Suprapubic skin (tissue), 4 donors: ENCODE measurements at regions not wholly inside any gene's neighbourhood (a gene's known extent, or its start where the extent isn't known, plus 50 kb on each side); places are given as distances from the start of the nearest gene placed in this dataset.

ENCODE experiments used
- DNase-seq, 2 donors: peaks; one replicate each; pipeline ENCODE4 v3.0.0-alpha.2; 2019; ENCODE audit warnings: low spot score in 2 of 2
- H3K27ac ChIP-seq: fragments of 200-600 bp; sonication (generic); one replicate; pipeline ENCODE4 v1.5.1; 2019
- H3K27me3 ChIP-seq: fragments of 200-600 bp; sonication (generic); one replicate; pipeline ENCODE4 v1.5.1; 2019
- H3K36me3 ChIP-seq: fragments of 200-600 bp; sonication (generic); one replicate; pipeline ENCODE4 v1.5.1; 2019
- H3K4me1 ChIP-seq: fragments of 200-600 bp; sonication (generic); one replicate; pipeline ENCODE4 v1.5.1; 2019
- H3K4me3 ChIP-seq: fragments of 200-600 bp; sonication (generic); one replicate; pipeline ENCODE4 v1.5.1; 2019; ENCODE audit warnings: mild to moderate bottlenecking
- H3K9me3 ChIP-seq: fragments of 200-600 bp; sonication (generic); one replicate; pipeline ENCODE4 v1.5.1; 2019
- CTCF ChIP-seq, 2 donors: fragments of 200-600 bp in 1 of 2; fragments of 450-650 bp in 1 of 2; sonication (generic) in 1 of 2; IDR thresholded peaks; one replicate each; pipeline ENCODE4 v1.5.1; 2016 to 2019; ENCODE audit warnings: antibody characterized with exemption in 2 of 2, mild to moderate bottlenecking in 1 of 2, moderate library complexity in 1 of 2
- EP300 ChIP-seq: sonication (generic); formaldehyde crosslinking; IDR thresholded peaks from one replicate; pipeline ENCODE4 v1.6.1; 2017; ENCODE audit warnings: antibody characterized with exemption
- POLR2A ChIP-seq, 2 donors: fragments of 450-650 bp; IDR thresholded peaks; one replicate each; pipeline ENCODE4 v1.6.1; 2017; ENCODE audit warnings: antibody characterized with exemption in 2 of 2, mild to moderate bottlenecking in 2 of 2, moderate library complexity in 2 of 2
- POLR2AphosphoS5 ChIP-seq, 3 donors: sonication (generic); formaldehyde crosslinking; IDR thresholded peaks; one replicate each; pipeline ENCODE4 v1.6.1; 2017; ENCODE audit warnings: antibody characterized with exemption in 3 of 3
- WGBS: methylation state at CpG from one replicate; pipeline ENCODE4 v1.1.5; 2018; 5-methylcytosine and 5-hydroxymethylcytosine counted together

- no peaks in the 10 kb centered on the region for H3K36me3 ChIP-seq
- WGBS: 58% methylated on average over 5 of the region's 5 CpGs
- H3K9me3 ChIP-seq: no peaks in the 10 kb centered on the region
- H3K4me3 ChIP-seq: no peak overlapping the region
- H3K27ac ChIP-seq: no peak overlapping the region
- H3K4me1 ChIP-seq: no peaks in the 10 kb centered on the region
- no peaks in the 10 kb centered on the region for H3K27me3 ChIP-seq
- no peak for DNase-seq
- no peak for TF ChIP-seq POLR2AphosphoS5 (IDR thresholded peaks at IDR 0.05)
- no peak for TF ChIP-seq POLR2A (IDR thresholded peaks at IDR 0.05)
- TF ChIP-seq EP300: no peak
- no peak for TF ChIP-seq CTCF (IDR thresholded peaks at IDR 0.05)
Observed at GRCh38 chr3:175893566-175893965, 1034.4 kb downstream of the NAALADL2 start.

DNA sequence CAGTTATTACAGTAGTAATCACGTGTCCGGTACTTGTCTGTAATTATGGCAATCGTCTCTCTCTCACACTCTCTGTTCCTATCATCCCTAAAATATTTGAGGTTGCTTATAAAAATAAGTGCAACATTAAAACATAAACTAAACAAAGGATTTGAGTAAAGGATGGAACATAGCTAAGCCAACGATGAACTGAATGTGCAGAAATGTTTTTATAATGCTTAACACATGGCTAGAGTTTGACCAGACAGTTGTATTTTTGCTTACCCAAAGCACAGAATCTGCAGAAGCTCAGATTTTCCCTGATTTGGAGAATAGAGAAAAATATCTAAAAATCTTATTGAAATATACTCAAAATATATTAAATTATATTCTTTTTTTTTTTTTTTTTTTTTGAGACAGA is 1030.9 kb downstream of the NAALADL2 start:
- Histone ChIP-seq H3K27ac (no peak overlapping the region), H3K36me3 (no peaks in the 10 kb centered on the region), H3K9me3 (peaks cover 3% of the 10 kb centered on the region), H3K4me3 (no peak overlapping the region), H3K4me1 (no peaks in the 10 kb centered on the region), H3K27me3 (no peaks in the 10 kb centered on the region)
- TF ChIP-seq POLR2AphosphoS5 (IDR thresholded peaks at IDR 0.05): no peak
- TF ChIP-seq CTCF (IDR thresholded peaks at IDR 0.05): no peak
- TF ChIP-seq POLR2A (IDR thresholded peaks at IDR 0.05): no peak
- no peak for TF ChIP-seq EP300
- no peak for DNase-seq
- WGBS: 52% methylated on average over 4 of the region's 4 CpGs

DNA sequence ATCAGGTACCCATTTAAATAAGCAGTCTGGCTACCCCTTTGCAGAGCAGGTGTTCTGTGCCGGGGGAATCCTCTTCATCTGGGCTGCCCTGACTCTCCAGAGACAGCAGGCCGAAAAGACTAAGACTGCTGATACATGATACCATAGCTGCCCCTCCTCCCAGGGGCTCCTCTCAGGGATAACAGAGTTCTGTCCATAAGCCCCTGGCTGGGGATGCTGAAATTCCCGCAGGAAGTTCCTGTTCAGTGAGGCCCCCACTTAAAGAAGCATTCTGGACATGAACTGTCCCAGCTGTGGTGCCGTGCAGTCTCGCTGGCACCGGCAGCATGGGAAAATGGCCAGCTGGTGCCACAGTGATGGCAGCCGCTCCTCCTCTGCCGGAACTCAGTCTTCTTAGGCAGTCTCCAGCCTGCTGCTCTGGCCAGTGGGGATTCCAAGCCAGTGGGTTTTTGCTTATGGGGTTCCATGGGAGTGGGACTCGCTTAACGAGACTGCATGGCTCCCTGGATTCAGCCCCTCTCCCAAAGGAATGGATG is 1026.2 kb downstream of the NAALADL2 start:
- Histone ChIP-seq H3K4me3 (no peak overlapping the region), H3K27ac (no peak overlapping the region), H3K4me1 (no peaks in the 10 kb centered on the region), H3K9me3 (peaks cover 3% of the 10 kb centered on the region), H3K36me3 (no peaks in the 10 kb centered on the region), H3K27me3 (no peaks in the 10 kb centered on the region)
- WGBS: 85% methylated on average over 3 of the region's 10 CpGs
- DNase-seq: no peak
- no peak for TF ChIP-seq POLR2AphosphoS5 (IDR thresholded peaks at IDR 0.05)
- TF ChIP-seq EP300: no peak
- TF ChIP-seq POLR2A (IDR thresholded peaks at IDR 0.05): no peak
- TF ChIP-seq CTCF (IDR thresholded peaks at IDR 0.05): no peak

DNA sequence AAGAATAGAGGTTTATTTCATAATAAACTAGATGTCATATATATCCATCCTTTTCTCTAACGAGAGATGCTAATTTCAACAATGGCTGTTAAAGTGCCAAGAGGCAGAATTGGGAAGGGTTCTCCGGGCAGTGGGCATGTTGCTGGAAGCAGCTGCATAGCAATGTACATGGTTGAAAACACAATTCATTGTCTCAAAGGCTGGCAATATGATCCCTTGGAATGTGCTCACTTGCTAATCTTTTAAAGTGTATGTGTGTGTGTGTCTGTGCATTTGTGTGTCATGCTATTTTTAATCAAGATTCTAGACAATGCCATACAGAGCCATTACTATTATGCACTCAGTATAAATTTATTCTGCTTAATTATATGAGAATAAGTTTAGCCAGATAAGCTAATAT is 1020.3 kb downstream of the NAALADL2 start:
- Histone ChIP-seq H3K27me3 (no peaks in the 10 kb centered on the region), H3K4me1 (no peaks in the 10 kb centered on the region), H3K36me3 (no peaks in the 10 kb centered on the region), H3K4me3 (no peak overlapping the region), H3K9me3 (no peaks in the 10 kb centered on the region), H3K27ac (no peak overlapping the region)
- DNase-seq: no peak
- no peak for TF ChIP-seq EP300
- no peak for TF ChIP-seq CTCF (IDR thresholded peaks at IDR 0.05)
- TF ChIP-seq POLR2AphosphoS5 (IDR thresholded peaks at IDR 0.05): no peak
- no peak for TF ChIP-seq POLR2A (IDR thresholded peaks at IDR 0.05)
- 60% methylated on average over 2 of the region's 2 CpGs for WGBS

DNA sequence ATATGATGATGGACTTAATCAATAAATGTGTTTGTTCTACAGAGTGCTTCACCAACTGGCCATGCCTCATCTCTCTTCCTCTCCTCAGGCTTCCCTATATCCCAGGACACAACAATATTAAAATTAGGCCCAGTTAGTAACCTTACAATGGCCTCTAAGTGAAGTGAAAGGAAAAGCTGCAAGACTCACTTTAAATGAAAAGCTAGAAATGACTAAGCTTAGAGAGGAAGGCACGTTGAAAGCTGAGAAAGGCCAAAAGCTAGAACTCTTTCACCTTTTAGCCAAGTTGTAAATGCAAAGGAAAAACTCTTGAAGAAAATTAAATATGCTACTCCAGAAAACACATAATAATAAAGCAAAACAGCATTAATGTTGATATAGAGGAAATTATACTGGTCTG is 1010.3 kb downstream of the NAALADL2 start:
- no peaks in the 10 kb centered on the region for H3K4me1 ChIP-seq
- TF ChIP-seq POLR2A (IDR thresholded peaks at IDR 0.05) (no peak), CTCF (IDR thresholded peaks at IDR 0.05) (no peak), POLR2AphosphoS5 (IDR thresholded peaks at IDR 0.05) (no peak)
- 63% methylated on average over 1 of the region's 1 CpG for WGBS
- no peak for DNase-seq
- no peaks in the 10 kb centered on the region for H3K27me3 ChIP-seq
- no peaks in the 10 kb centered on the region for H3K9me3 ChIP-seq
- no peaks in the 10 kb centered on the region for H3K36me3 ChIP-seq
- H3K4me3 ChIP-seq: no peak overlapping the region
- no peak overlapping the region for H3K27ac ChIP-seq
